Adrenal gland (tissue), 5 donors: ENCODE measurements at regions not wholly inside any gene's neighbourhood (a gene's known extent, or its start where the extent isn't known, plus 50 kb on each side); places are given as distances from the start of the nearest gene placed in this dataset.

Source experiments
- POLR2A ChIP-seq, 2 donors: fragments of 450-650 bp; IDR thresholded peaks; one replicate each; pipeline ENCODE4 v1.6.1; 2017; ENCODE audit warnings: antibody characterized with exemption in 2 of 2, mild to moderate bottlenecking in 2 of 2, moderate library complexity in 1 of 2
- TF ChIP-seq, protein P1 (sequence below), 6 experiments: fragments of 450-650 bp in 4 of 6; fragments of 200-600 bp in 2 of 6; sonication (generic) in 1 of 6; IDR thresholded peaks; 1 replicate in 5 of 6; 2 replicates in 1 of 6; pipeline versions ENCODE4 v1.5.1 to v1.8.0; 2016 to 2021; ENCODE audit warnings: antibody characterized with exemption in 6 of 6, mild to moderate bottlenecking in 2 of 6, moderate library complexity in 1 of 6
- donor health status: DM: no; HTN: no; CAD: no.

DNA sequence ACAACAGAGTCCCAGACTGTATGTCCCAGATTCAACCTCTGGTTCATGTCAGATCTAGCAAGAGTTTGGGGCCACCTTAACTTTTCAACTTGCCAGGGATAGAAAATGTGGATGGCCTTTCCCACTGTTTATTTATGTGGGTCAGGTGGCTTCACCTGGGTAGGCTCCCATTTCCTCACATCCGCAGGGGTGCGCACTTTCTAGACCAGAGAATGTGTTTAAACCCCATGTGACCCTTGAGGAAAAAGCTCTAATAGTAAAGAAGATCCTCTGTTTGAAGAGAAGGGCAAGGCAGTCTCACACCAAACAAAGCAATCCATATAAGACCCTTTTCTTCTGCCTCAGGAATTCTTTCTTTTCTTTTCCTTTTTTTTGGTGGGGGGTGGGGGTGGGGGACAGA is 167.2 kb upstream of the TSC22D2 start:
- TF ChIP-seq, protein P1, sequence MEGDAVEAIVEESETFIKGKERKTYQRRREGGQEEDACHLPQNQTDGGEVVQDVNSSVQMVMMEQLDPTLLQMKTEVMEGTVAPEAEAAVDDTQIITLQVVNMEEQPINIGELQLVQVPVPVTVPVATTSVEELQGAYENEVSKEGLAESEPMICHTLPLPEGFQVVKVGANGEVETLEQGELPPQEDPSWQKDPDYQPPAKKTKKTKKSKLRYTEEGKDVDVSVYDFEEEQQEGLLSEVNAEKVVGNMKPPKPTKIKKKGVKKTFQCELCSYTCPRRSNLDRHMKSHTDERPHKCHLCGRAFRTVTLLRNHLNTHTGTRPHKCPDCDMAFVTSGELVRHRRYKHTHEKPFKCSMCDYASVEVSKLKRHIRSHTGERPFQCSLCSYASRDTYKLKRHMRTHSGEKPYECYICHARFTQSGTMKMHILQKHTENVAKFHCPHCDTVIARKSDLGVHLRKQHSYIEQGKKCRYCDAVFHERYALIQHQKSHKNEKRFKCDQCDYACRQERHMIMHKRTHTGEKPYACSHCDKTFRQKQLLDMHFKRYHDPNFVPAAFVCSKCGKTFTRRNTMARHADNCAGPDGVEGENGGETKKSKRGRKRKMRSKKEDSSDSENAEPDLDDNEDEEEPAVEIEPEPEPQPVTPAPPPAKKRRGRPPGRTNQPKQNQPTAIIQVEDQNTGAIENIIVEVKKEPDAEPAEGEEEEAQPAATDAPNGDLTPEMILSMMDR (IDR thresholded peaks at IDR 0.05), result no peak
- no peak for TF ChIP-seq POLR2A (IDR thresholded peaks at IDR 0.05)
